NCI-H2081 treated with DMSO at 0.1 percent for 48 hours (cell line): ENCODE measurements at regions not wholly inside any gene's neighbourhood (a gene's known extent, or its start where the extent isn't known, plus 50 kb on each side); places are given as distances from the start of the nearest gene placed in this dataset.

ENCODE experiments used
- DNase-seq: peaks from one replicate; lab custom pipeline; 2025; lab: John Stamatoyannopoulos, UW

DNA sequence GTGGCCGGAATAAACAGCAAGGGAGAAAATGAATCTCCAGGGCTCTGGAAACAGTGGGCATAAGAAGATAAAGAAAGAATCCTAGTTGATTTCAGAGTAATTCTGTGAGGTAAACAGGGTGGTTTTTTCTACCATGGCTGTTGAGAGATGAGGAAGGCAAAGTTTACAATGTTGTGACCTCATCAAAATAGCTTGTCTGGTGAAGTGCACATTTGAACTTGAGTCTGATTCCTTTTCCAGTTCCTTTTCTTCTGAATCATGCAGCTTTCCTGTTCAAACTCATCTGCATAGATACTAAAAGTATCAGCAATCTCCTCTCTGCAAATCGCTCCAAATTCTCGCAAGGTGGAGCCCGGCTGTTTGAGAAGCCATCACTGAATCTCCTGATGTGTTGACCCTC is 161.7 kb downstream of the PLPP3 start:
- no peak for DNase-seq

- DNase-seq, result no peak
Measured at GRCh38 chr1:56416495-56416894, 162.9 kb downstream of the PLPP3 start.

DNA sequence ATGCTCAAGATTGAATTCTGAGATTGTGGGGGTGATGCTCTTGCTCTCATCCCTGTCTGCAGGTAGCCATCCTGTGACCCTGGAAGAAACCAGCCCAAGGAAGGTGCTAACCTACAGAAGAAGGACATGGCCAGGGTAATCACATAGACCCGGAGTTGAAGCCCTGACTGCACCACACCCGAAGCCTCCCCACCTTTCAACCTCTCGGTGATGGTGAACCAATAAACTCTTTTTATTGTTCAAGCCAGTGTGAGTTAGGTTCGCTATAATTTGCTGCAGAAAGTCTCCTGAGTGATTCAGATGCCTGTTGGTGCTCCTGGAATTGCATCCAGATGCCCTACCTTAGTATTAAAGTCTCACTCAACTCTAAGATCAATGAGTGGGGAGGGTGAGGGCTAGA is 163.6 kb downstream of the PLPP3 start:
- DNase-seq, result no peak

DNA sequence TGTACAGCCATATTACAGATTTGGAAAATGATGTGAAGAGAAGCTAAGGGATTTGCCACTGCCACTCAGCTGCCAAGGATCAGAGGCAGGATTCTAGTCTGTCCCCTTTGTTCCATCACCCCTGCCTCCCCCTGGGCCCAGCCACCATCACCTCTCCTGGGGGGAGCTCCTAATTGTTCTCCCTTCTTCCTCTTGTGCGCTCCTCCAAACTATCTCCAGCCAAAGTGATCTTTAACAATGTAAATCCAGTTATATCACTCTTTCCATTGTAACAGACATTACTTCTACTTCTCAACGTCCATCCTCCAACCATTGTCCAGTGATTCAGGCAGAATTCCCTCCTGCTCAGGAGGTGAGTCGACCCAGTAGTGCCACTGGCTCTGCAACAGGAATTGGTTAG is 164.1 kb downstream of the PLPP3 start:
- no peak for DNase-seq

DNA sequence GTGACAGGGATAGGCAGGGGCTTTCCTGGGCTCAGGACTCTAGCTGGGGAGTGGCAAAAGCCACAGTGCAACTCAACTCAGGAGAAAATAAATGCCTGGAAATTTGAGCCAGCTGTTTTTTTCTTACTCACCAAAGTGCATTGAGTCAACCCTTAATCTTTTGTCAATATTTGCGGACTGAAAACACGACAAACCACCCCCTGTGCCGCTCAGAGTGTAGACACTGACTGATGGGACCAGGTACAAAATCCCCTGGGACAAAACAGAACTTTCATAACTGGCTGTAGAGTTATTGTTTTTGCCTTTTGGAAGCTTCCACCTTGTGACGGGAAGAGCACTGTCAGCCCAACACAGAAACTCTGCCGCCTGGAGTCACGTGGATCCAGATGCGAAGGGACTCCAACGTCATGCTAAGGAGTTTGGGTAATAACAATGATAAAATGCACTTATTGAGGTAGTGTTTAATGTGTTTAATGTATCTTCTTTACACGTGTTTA is 164.6 kb downstream of the PLPP3 start:
- peak; percentile 19 for DNase-seq

DNA sequence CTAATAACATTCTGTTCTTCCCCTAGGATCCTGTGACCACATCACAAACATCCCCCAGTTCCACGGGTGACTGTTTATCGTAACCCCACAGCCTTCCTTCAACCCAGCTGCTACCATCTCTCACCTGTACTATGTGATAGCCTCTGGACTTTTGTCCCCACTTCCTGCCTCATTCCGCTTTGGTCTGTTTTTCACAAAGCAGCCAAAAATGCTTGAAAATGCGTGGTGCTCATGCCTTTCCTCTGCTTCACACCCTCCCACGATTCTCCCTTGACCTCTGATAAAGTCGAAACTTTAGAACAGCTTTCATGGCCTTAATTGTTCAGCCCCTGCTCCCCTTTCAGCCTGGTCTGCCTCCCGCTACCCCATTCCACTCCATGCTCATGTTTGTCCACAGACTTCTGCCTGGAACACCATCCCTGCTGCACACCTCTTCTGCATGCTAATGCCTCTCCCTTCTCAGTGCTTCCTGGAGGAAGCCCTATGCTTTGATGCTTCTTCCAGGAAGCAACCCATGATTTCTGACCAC is 165.6 kb downstream of the PLPP3 start:
- no peak for DNase-seq

DNA sequence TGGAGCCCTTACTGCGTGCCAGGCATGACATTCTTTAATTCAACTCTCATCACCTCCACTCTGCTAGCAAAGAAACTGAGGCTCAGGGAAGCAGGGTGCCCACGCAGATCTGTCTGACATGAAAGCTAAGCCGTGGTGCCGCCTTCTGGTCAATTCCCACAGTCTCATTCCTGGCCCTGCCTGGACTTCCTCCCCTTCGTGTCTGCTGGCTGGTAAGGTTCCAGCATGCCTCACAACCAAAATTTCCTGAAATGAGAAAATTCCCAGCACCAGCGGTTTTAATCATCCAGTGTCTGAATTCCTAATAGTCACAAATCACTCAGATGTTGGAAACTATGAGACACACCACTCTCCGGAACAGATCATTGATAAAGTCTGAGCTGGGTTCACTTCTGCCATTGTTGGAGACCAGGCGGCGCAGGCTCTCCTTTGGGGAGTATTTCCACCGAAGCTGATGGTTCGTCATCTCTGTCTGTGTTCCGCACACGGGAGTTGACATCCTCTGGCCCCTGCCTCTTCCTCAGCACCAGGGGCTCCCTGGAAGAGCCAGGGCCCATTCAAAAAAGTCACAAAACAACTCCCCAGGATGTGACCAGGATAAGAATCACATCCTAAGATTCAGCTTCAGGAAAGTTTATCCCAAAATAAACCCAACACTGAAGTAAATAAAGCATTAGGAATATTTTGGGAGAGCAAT is 167.7 kb downstream of the PLPP3 start:
- DNase-seq, result no peak

GRCh38 chr1:56411021-56411420 is 168.3 kb downstream of the PLPP3 start:
- no peak for DNase-seq

- no peak for DNase-seq
Measured at GRCh38 chr1:56410405-56410804, 169.0 kb downstream of the PLPP3 start.

GRCh38 chr1:56409112-56409691 is 170.2 kb downstream of the PLPP3 start:
- no peak for DNase-seq

GRCh38 chr1:56406821-56407220 is 172.5 kb downstream of the PLPP3 start:
- no peak for DNase-seq

GRCh38 chr1:56404561-56405030 is 174.8 kb downstream of the PLPP3 start:
- no peak for DNase-seq

DNA sequence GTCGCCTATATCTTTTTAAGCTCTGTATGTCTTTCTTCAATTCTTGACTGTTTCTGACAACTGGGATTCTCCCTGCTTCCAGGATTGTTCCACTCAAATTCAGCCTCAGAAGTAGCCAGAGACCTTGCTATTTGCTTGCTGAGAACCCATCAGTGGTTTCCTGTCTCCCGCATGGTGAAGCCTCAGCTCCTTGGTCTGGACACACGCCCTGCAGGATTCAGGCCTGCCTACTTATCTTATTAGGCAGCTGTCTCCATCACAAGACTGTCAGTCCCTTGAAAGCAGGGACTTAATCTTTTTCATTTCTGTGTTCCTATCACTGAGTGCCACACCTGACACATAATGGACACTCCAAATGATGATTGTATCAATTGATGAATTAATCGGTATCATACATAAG is 175.3 kb downstream of the PLPP3 start:
- DNase-seq, result no peak

GRCh38 chr1:56403321-56403720 is 176.0 kb downstream of the PLPP3 start:
- DNase-seq, result no peak

GRCh38 chr1:56401191-56401590 is 178.2 kb downstream of the PLPP3 start:
- no peak for DNase-seq

DNA sequence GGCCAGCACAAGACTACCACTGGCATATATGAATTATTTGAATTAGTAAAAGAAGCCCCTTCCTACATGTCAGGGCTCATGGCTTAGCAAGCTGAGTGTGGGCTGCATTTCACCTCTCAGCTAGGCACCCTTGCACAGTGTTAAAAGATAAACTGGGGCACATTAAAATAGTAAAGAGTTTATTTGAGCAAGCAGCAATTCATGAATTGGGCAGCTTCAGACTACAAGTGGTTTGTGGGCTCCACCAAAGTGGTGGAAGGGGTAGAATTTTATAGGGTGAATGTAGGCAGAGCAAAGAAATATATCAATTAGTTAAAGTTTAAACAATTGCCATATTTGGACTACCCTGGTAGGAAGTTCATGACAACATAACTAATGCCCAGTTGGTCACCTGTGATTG is 178.8 kb downstream of the PLPP3 start:
- DNase-seq, result no peak

- DNase-seq, result no peak
Measured at GRCh38 chr1:56399795-56400194, 179.6 kb downstream of the PLPP3 start.

GRCh38 chr1:56399326-56399725 is 180.0 kb downstream of the PLPP3 start:
- no peak for DNase-seq

DNA sequence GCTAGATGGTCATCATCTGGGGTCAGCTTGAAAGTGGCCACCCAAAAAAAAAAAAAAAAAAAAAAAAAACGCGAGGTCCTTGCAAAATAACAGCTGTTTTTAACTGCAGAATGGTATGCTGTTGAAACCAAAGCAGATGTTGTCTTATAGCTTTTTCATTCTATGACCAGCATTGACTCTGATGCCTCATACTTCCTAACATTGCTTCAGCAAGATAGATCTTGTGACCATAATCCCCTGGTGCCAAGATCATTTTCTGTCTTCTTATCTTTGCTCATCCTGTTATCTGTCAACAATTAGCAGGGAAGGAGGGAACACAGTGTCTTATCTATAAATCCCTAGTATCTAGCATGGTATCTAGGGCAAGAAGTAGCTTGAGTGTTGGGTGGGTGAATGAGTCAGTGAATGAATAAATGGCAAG is 181.5 kb downstream of the PLPP3 start:
- no peak for DNase-seq

GRCh38 chr1:56397409-56397808 is 182.0 kb downstream of the PLPP3 start:
- no peak for DNase-seq

DNA sequence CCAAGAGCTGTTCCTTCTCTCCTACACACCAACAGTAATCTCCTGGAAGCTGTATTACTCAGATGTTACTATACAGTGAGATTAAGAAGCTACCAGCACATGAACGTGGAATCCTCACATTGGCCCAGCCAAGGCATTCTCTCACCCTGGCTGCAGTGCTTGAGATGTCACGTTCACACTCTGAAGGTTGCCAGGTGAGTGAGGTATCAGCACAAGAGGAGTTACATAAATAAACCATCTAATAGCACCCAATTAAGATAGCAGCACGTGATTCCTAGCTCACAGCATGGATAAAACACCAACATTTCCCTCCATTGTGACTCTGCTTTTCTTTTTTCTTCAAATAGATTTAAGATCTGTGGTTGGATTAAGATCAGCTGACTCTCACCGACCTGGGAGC is 182.8 kb downstream of the PLPP3 start:
- DNase-seq, result no peak

GRCh38 chr1:56395776-56396175 is 183.6 kb downstream of the PLPP3 start:
- DNase-seq, result no peak

DNA sequence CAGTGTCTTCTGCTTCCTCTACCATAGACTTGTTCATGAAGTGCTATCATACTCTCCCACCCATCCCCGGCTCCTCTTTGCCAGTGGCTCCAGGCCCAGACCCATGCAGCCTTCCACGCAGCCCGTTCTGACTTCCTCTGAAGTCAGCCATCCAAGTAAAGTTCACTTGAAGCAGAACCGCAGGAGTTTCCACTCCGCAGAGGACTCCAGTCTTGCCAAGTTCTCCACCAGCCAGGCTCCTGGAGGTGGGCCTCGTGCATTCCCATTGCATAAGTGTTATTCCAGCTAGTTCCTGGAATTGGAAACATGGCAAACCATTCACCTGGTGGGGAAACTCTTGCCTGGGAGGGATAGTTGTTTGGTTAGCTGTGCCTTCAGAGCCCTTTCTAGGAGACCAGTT is 185.1 kb downstream of the PLPP3 start:
- DNase-seq, result no peak
